Stimulated activated naive B cell treated with anti-CD40 and anti-IgM and Interleukin-4, amounts not matched to agents 10 μg/mL and 1 μg/mL and 100 μg/mL, for 72 hours (primary cell): ENCODE measurements at regions not wholly inside any gene's neighbourhood (a gene's known extent, or its start where the extent isn't known, plus 50 kb on each side); places are given as distances from the start of the nearest gene placed in this dataset.

Experiments
- ATAC-seq, 2 donors: fragments of 150-1000 bp; cut with Tn5 transposase; replicated peaks; 2 replicates each; pipeline ENCODE4 v1.10.0; 2021; ENCODE audit warnings: moderate library complexity in 1 of 2
- DNase-seq: peaks from one replicate; pipeline ENCODE4 v3.0.0; 2021
- H3K27ac Mint-ChIP-seq: one replicate; pipeline ENCODE4 v1.8.0; 2022; ENCODE audit warnings: mild to moderate bottlenecking, mixed read lengths
- H3K27me3 Mint-ChIP-seq, 2 donors: one replicate each; pipeline ENCODE4 v1.8.0; 2022; ENCODE audit warnings: mixed read lengths in 2 of 2
- H3K36me3 Mint-ChIP-seq, 2 donors: one replicate each; pipeline ENCODE4 v1.8.0; 2022; ENCODE audit warnings: mixed read lengths in 2 of 2, mild to moderate bottlenecking in 1 of 2
- H3K4me1 Mint-ChIP-seq, 2 donors: one replicate each; pipeline ENCODE4 v1.8.0; 2022; ENCODE audit warnings: mixed read lengths in 2 of 2, mild to moderate bottlenecking in 1 of 2
- H3K4me3 Mint-ChIP-seq, 2 donors: one replicate each; pipeline ENCODE4 v1.8.0; 2022; ENCODE audit warnings: mild to moderate bottlenecking in 2 of 2, mixed read lengths in 2 of 2, moderate library complexity in 1 of 2
- H3K9me3 Mint-ChIP-seq, 2 donors: one replicate each; pipeline ENCODE4 v1.8.0; 2022; ENCODE audit warnings: mixed read lengths in 2 of 2, mild to moderate bottlenecking in 1 of 2

GRCh38 chr3:94179059-94179458, 116.2 kb downstream of the NSUN3 start:
- peaks cover 0 to 5% of the 10 kb centered on the region in 2 donors for H3K27me3 Mint-ChIP-seq
- ATAC-seq (no peak), DNase-seq (no peak)
- no peaks in the 10 kb centered on the region for H3K36me3 Mint-ChIP-seq
- H3K4me1 Mint-ChIP-seq: no peaks in the 10 kb centered on the region
- no peak overlapping the region for H3K4me3 Mint-ChIP-seq
- no peaks in the 10 kb centered on the region for H3K9me3 Mint-ChIP-seq
- H3K27ac Mint-ChIP-seq: no peak overlapping the region

GRCh38 chr3:94183551-94183950, 120.7 kb downstream of the NSUN3 start:
- DNase-seq: no peak
- ATAC-seq: no peak
- H3K36me3 Mint-ChIP-seq: no peaks in the 10 kb centered on the region
- H3K9me3 Mint-ChIP-seq: no peaks in the 10 kb centered on the region
- H3K27ac Mint-ChIP-seq: no peak overlapping the region
- H3K4me3 Mint-ChIP-seq: no peak overlapping the region
- H3K27me3 Mint-ChIP-seq: peaks cover 0 to 5% of the 10 kb centered on the region in 2 donors
- no peaks in the 10 kb centered on the region for H3K4me1 Mint-ChIP-seq

DNA sequence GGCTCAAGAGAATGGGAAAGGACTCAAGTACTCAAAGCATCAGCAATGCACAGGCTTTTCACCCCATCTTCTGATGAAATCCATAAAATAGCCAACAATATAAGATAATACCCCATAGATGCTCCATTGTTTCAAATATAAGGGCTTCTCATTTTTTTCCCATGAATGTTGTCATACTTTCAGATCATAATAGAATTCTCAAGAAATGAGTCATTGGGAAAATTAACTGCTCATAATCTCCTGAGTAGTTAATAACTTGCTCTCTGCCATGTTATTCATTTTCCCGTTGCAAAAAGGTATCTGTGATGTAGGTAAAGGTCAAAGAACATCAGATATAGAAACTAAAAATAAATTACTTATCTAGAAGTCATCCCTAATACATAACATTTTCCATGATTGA, 121.9 kb downstream of the NSUN3 start:
- H3K36me3 Mint-ChIP-seq: no peaks in the 10 kb centered on the region
- H3K27ac Mint-ChIP-seq: no peak overlapping the region
- no peak overlapping the region for H3K4me3 Mint-ChIP-seq
- H3K9me3 Mint-ChIP-seq: no peaks in the 10 kb centered on the region
- H3K27me3 Mint-ChIP-seq: peaks cover 0 to 5% of the 10 kb centered on the region in 2 donors
- ATAC-seq (no peak), DNase-seq (no peak)
- no peaks in the 10 kb centered on the region for H3K4me1 Mint-ChIP-seq

DNA sequence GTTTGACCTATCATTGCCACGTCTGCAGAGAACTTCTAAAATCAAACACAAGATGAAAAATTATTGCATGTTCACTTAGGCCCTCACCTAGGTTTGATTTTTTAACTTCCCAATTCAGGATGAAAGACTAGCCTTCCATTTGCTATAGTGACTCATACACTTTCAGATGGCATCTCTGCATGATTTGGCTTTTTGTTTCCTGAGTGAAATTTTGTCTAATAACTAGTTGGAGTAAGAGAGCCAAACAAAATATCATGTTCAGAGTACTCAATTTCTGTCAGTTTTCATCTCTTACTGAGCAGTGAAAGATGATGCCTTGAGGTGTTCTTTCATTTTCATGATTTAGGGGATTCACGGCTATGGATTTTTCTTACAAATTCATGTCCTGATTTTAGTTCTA, 122.9 kb downstream of the NSUN3 start:
- Mint-ChIP-seq H3K9me3 (no peaks in the 10 kb centered on the region), H3K36me3 (no peaks in the 10 kb centered on the region), H3K4me3 (no peak overlapping the region), H3K27ac (no peak overlapping the region), H3K27me3 (peaks cover 0 to 5% of the 10 kb centered on the region in 2 donors), H3K4me1 (no peaks in the 10 kb centered on the region)
- ATAC-seq (no peak), DNase-seq (no peak)

GRCh38 chr3:94187697-94188096, 124.8 kb downstream of the NSUN3 start:
- H3K27ac Mint-ChIP-seq: no peak overlapping the region
- H3K4me3 Mint-ChIP-seq: no peak overlapping the region
- no peaks in the 10 kb centered on the region for H3K36me3 Mint-ChIP-seq
- DNase-seq (no peak), ATAC-seq (no peak)
- no peaks in the 10 kb centered on the region for H3K4me1 Mint-ChIP-seq
- H3K27me3 Mint-ChIP-seq: peaks cover 0 to 5% of the 10 kb centered on the region in 2 donors
- no peaks in the 10 kb centered on the region for H3K9me3 Mint-ChIP-seq

GRCh38 chr3:94195381-94195780, 132.5 kb downstream of the NSUN3 start:
- Mint-ChIP-seq H3K4me1 (no peaks in the 10 kb centered on the region), H3K4me3 (no peak overlapping the region), H3K36me3 (no peaks in the 10 kb centered on the region)

DNA sequence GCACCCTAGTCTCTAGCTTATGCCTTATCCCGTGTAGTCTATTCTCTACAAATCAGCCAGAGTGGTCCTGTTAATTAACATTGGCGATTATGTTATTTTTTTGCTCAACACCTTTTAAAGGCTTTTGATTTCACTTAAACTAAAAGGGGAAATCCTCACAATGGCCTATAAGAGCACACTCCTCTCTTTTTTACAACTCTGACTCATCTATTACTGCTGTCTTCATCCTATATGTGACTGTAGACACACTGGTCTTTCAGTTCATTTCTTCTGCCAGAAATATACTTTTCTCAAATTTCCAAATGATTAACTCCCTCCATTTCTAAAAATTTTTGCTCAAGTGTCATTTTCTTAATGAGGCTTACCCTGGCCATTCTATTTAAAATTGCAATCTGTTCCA, 143.4 kb downstream of the NSUN3 start:
- peaks cover 0 to 3% of the 10 kb centered on the region in 2 donors for H3K9me3 Mint-ChIP-seq
- no peaks in the 10 kb centered on the region for H3K4me1 Mint-ChIP-seq
- no peak overlapping the region for H3K27ac Mint-ChIP-seq
- no peak overlapping the region for H3K4me3 Mint-ChIP-seq
- ATAC-seq (no peak), DNase-seq (no peak)
- H3K27me3 Mint-ChIP-seq: no peaks in the 10 kb centered on the region
- no peaks in the 10 kb centered on the region for H3K36me3 Mint-ChIP-seq

More at GRCh38 chr3:94195381-94195780, 132.5 kb downstream of the NSUN3 start:
- Mint-ChIP-seq H3K27ac (no peak overlapping the region), H3K27me3 (no peaks in the 10 kb centered on the region), H3K9me3 (peaks cover 11 to 19% of the 10 kb centered on the region in 2 donors)
- DNase-seq (no peak), ATAC-seq (no peak)

DNA sequence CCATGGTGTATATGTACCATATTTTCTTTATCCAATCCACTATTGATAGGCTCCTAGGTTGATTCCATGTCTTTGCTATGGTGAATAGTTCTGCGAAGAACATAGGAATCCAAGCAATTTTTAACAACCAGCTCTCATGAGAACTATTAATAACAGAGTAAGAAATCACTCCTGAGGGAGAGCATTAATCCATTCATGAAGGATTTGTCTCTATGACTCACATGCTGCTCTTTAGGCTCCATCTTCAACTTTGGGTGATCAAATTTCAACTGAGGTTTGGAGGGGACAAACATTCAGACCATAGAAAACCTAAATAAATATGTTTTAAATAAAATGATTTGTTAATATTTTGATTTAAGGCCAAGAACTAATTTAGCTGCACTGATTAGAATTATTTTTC, 147.4 kb downstream of the NSUN3 start:
- peaks cover 0 to 8% of the 10 kb centered on the region in 2 donors for H3K9me3 Mint-ChIP-seq
- no peak overlapping the region for H3K4me3 Mint-ChIP-seq
- no peaks in the 10 kb centered on the region for H3K27me3 Mint-ChIP-seq
- ATAC-seq (no peak), DNase-seq (no peak)
- H3K36me3 Mint-ChIP-seq: no peaks in the 10 kb centered on the region
- H3K27ac Mint-ChIP-seq: no peak overlapping the region
- H3K4me1 Mint-ChIP-seq: no peaks in the 10 kb centered on the region

DNA sequence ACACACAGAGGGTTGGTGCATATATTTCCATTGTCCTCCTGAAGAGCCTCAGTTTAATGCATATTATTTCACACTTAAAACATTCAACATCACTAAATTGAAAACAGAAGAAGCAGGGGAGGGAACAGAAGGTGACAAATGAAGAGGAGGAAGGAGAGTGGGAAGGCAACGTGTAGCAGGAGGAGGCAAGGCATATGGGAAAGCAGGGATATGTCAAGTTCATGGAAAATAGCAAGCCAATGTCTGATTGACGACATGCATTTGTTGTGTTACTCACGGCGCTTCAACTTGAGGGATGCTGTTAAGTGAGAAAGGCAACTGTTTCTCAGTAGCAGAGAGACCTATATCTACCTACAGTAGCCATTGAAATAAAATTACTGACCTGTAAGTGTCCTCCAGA, 154.5 kb downstream of the NSUN3 start:
- Mint-ChIP-seq H3K4me3 (no peak overlapping the region), H3K36me3 (no peaks in the 10 kb centered on the region), H3K9me3 (peaks cover 5 to 13% of the 10 kb centered on the region in 2 donors), H3K4me1 (no peaks in the 10 kb centered on the region), H3K27ac (no peak overlapping the region), H3K27me3 (no peaks in the 10 kb centered on the region)
- no peak for ATAC-seq
- DNase-seq: no peak

GRCh38 chr3:94220426-94220825, 157.6 kb downstream of the NSUN3 start:
- Mint-ChIP-seq H3K27ac (no peak overlapping the region), H3K36me3 (no peaks in the 10 kb centered on the region), H3K4me1 (no peaks in the 10 kb centered on the region), H3K27me3 (no peaks in the 10 kb centered on the region), H3K4me3 (no peak overlapping the region), H3K9me3 (peaks cover 12 to 16% of the 10 kb centered on the region in 2 donors)
- DNase-seq (no peak), ATAC-seq (no peak)

- Mint-ChIP-seq H3K27ac (no peak overlapping the region), H3K36me3 (no peaks in the 10 kb centered on the region), H3K4me1 (no peaks in the 10 kb centered on the region), H3K4me3 (no peak overlapping the region), H3K9me3 (peaks cover 12 to 16% of the 10 kb centered on the region in 2 donors), H3K27me3 (no peaks in the 10 kb centered on the region)
- ATAC-seq: no peak
- DNase-seq: no peak
Measured at GRCh38 chr3:94221829-94222228, 159.0 kb downstream of the NSUN3 start.

GRCh38 chr3:94225148-94225865, 162.4 kb downstream of the NSUN3 start:
- Mint-ChIP-seq H3K27ac (no peak overlapping the region), H3K27me3 (no peaks in the 10 kb centered on the region), H3K9me3 (peaks cover 12 to 16% of the 10 kb centered on the region in 2 donors), H3K4me1 (no peaks in the 10 kb centered on the region), H3K36me3 (no peaks in the 10 kb centered on the region), H3K4me3 (no peak overlapping the region)
- no peak for ATAC-seq
- no peak for DNase-seq

DNA sequence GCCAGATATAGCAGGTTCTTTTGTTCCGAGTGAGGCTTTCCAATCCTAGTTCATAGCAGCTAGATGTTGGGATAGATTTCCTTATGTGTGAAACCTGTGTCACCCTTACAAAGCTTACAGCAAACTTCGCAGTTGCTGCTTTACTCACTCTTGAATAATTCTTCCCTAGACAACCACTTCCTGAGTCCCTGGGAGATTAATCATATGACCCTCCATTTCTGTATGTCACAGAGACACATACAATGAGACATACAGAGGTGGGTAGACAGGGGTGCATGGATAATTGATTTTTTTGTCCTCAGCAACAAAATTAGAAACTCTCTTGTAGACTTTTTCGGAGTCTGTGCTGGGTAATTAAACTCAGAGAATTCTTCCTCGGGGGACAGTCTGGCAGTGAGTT, 163.2 kb downstream of the NSUN3 start:
- no peak for DNase-seq
- no peak overlapping the region for H3K27ac Mint-ChIP-seq
- ATAC-seq: no peak
- H3K27me3 Mint-ChIP-seq: no peaks in the 10 kb centered on the region
- H3K4me3 Mint-ChIP-seq: no peak overlapping the region
- H3K36me3 Mint-ChIP-seq: no peaks in the 10 kb centered on the region
- peaks cover 12 to 16% of the 10 kb centered on the region in 2 donors for H3K9me3 Mint-ChIP-seq
- no peaks in the 10 kb centered on the region for H3K4me1 Mint-ChIP-seq

- Mint-ChIP-seq H3K9me3 (peaks cover 0 to 8% of the 10 kb centered on the region in 2 donors), H3K27ac (no peak overlapping the region), H3K36me3 (no peaks in the 10 kb centered on the region), H3K4me3 (no peak overlapping the region), H3K4me1 (no peaks in the 10 kb centered on the region), H3K27me3 (no peaks in the 10 kb centered on the region)
- no peak for DNase-seq
- ATAC-seq: no peak
Measured at GRCh38 chr3:94232921-94233320, 170.1 kb downstream of the NSUN3 start.

GRCh38 chr3:94234177-94234788, 171.4 kb downstream of the NSUN3 start:
- Mint-ChIP-seq H3K4me3 (no peak overlapping the region), H3K36me3 (no peaks in the 10 kb centered on the region), H3K4me1 (no peaks in the 10 kb centered on the region), H3K9me3 (peaks cover 0 to 10% of the 10 kb centered on the region in 2 donors), H3K27ac (no peak overlapping the region), H3K27me3 (no peaks in the 10 kb centered on the region)
- DNase-seq (no peak), ATAC-seq (peak; percentile 36 to 41)
